ENCODE measurements at regions not wholly inside any gene's neighbourhood (a gene's known extent, or its start where the extent isn't known, plus 50 kb on each side); places are given as distances from the start of the nearest gene placed in this dataset.

DNA sequence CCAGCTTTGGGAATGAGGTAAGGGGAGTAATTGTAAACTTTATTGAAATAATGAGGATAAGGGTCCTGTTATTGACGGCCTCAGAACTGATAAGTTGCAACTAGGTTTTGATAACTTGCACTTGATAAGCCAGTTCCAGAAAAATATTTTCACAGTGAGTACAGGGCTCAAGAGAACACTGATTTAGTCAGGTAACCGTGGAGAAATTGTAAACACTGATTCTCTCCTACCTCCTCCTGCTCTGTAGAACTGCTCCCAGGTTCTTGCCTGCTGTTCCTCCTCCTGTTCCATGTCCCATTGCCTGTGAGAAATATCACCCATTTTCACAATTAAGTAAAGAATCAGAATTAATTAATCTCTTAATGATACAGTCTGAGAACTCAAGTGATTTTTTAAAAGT is 55.0 kb upstream of the CXXC4 start:
- Histone ChIP-seq H3K4me3 (no peak overlapping the region), H3K9me2 (ENCODE audit: insufficient read depth) (peaks cover 7% of the 10 kb centered on the region; the same call in 1 of the 2 replicates), H3K4me1 (ENCODE audit: insufficient read depth) (peaks cover 15% of the 10 kb centered on the region), H3K27ac (ENCODE audit: low read depth) (no peak overlapping the region), H3K4me2 (no peak overlapping the region), H3F3A (replicated peaks; ENCODE audit: low read depth) (no peaks in the 10 kb centered on the region), H3K27me3 (ENCODE audit: insufficient read depth) (no peaks in the 10 kb centered on the region), H4K20me1 (replicated peaks; ENCODE audit: insufficient read depth) (no peaks in the 10 kb centered on the region), H3K36me3 (ENCODE audit: insufficient read depth) (no peaks in the 10 kb centered on the region), H2AFZ (no peak overlapping the region), H3K79me2 (replicated peaks; ENCODE audit: insufficient read depth) (no peaks in the 10 kb centered on the region)
- Mint-ChIP-seq H3K36me3 (ENCODE audit: low read depth) (no peaks in the 10 kb centered on the region), H3K4me1 (peaks cover 20% of the 10 kb centered on the region), H3K27me3 (ENCODE audit: insufficient read depth, low read depth, poor library complexity) (no peaks in the 10 kb centered on the region), H3K27ac (no peak overlapping the region), H3K9me3 (no peaks in the 10 kb centered on the region), H3K4me3 (no peak overlapping the region)
- TF ChIP-seq EZH2phosphoT487 (IDR thresholded peaks at IDR 0.05; ENCODE audit: unreplicated experiment) (no peak), JUNB (IDR thresholded peaks at IDR 0.05; ENCODE audit: unreplicated experiment) (no peak), CTCF (conservative IDR thresholded peaks at IDR 0.05; ENCODE audit: low read depth in 2 of 2) (no peak), NANOG (IDR thresholded peaks at IDR 0.05; ENCODE audit: borderline replicate concordance) (no peak), EZH2 (IDR thresholded peaks at IDR 0.05; ENCODE audit: low read depth, unreplicated experiment) (no peak), ZNF114 (CRISPR knock-in tag; IDR thresholded peaks at IDR 0.05) (no peak), ETS1 (IDR thresholded peaks at IDR 0.05) (no peak), CREB1 (CRISPR knock-in tag; IDR thresholded peaks at IDR 0.05; ENCODE audit: low read depth) (no peak), POLR2AphosphoS5 (IDR thresholded peaks at IDR 0.05; ENCODE audit: low read depth) (no peak), ZNF462 (CRISPR knock-in tag; IDR thresholded peaks at IDR 0.05) (no peak)
- DNase-seq (ENCODE audit: low spot score): no peak
- ATAC-seq: no peak
